ENCODE measurements at regions not wholly inside any gene's neighbourhood (a gene's known extent, or its start where the extent isn't known, plus 50 kb on each side); places are given as distances from the start of the nearest gene placed in this dataset.
A peak's percentile ranks its signal among the peaks of the same experiment; 100 is the strongest.

DNA sequence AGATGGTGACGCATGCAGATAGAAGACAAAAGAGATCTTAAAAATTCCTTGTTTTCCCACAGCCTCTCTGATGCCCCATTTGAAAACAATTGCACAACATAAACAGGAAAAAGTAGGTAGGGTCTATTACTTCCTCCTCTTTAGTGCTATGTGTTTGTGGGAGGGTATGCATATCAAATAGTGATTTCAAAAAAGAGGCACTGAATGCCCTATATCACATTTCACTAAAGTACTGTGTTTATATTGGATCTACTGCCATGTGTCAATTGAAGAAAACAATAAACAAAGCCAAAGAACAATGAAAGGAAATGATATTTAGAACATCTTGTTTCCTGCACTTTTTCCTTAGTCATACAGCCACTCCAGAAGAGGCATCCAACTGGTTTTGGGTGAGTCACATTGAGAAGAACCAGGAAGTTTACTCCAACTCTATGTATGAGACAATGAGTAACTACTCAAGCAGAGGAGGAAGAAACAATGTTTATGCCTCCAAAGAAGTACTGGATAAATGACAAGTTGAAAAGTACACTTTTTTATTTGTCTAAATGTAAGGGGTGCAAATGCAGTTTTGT is 583.6 kb downstream of the FBXO15 start:
- Mint-ChIP-seq H3K27ac (ENCODE audit: low read depth, unreplicated experiment) (peak overlapping the region; percentile 92), H3K9me3 (ENCODE audit: unreplicated experiment) (no peaks in the 10 kb centered on the region), H3K27me3 (ENCODE audit: insufficient read depth, unreplicated experiment) (no peaks in the 10 kb centered on the region), H3K36me3 (ENCODE audit: insufficient read depth, unreplicated experiment) (no peaks in the 10 kb centered on the region), H3K4me1 (ENCODE audit: insufficient read depth, unreplicated experiment) (peaks cover 20% of the 10 kb centered on the region), H3K4me3 (ENCODE audit: unreplicated experiment) (no peak overlapping the region)
- CTCF ChIA-PET, result interaction anchor here (0.6 to 1.0 kb wide), 2 partner anchors 24 to 35 kb away, joined by 3 read pairs; no protein-coding TSS in a partner anchor
- peak; percentile 88 for DNase-seq (ENCODE audit: unreplicated experiment)
- POLR2A ChIA-PET, result interaction anchor here (0.6 to 0.9 kb wide), 2 partner anchors 50 to 56 kb away, joined by 3 read pairs; no protein-coding TSS in a partner anchor
- TF ChIP-seq, protein P1, sequence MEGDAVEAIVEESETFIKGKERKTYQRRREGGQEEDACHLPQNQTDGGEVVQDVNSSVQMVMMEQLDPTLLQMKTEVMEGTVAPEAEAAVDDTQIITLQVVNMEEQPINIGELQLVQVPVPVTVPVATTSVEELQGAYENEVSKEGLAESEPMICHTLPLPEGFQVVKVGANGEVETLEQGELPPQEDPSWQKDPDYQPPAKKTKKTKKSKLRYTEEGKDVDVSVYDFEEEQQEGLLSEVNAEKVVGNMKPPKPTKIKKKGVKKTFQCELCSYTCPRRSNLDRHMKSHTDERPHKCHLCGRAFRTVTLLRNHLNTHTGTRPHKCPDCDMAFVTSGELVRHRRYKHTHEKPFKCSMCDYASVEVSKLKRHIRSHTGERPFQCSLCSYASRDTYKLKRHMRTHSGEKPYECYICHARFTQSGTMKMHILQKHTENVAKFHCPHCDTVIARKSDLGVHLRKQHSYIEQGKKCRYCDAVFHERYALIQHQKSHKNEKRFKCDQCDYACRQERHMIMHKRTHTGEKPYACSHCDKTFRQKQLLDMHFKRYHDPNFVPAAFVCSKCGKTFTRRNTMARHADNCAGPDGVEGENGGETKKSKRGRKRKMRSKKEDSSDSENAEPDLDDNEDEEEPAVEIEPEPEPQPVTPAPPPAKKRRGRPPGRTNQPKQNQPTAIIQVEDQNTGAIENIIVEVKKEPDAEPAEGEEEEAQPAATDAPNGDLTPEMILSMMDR (IDR thresholded peaks at IDR 0.05; ENCODE audit: unreplicated experiment), result no peak
- BruUV-seq (replicated peaks), result no TSS peak
- intact Hi-C loops (cut with micrococcal nuclease), result no loop called here

DNA sequence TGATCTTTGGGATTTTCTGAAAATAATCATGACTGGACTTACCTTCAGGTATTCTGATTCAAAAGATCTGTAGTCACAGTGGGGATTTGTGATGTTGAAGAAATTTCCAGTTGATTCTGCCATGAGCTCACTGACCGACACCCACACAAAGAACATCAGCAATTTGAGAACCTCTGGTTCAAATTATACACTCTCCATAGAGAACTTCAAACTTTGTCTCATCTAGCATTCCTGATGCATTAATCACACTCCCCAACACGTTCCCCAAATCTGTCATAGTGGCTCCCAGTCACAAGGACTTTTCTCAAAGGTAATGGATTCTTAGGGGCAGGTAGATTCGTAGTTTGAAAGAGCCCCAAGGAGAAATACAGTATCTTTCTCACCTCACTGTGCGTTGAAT is 584.3 kb downstream of the FBXO15 start:
- Mint-ChIP-seq H3K27ac (ENCODE audit: low read depth, unreplicated experiment) (peak overlapping the region; percentile 92), H3K36me3 (ENCODE audit: insufficient read depth, unreplicated experiment) (no peaks in the 10 kb centered on the region), H3K9me3 (ENCODE audit: unreplicated experiment) (no peaks in the 10 kb centered on the region), H3K4me3 (ENCODE audit: unreplicated experiment) (no peak overlapping the region), H3K27me3 (ENCODE audit: insufficient read depth, unreplicated experiment) (no peaks in the 10 kb centered on the region), H3K4me1 (ENCODE audit: insufficient read depth, unreplicated experiment) (peaks cover 20% of the 10 kb centered on the region)
- TF ChIP-seq, protein P1 (IDR thresholded peaks at IDR 0.05; ENCODE audit: unreplicated experiment), result no peak
- no TSS peak for BruUV-seq (replicated peaks)
- peak; percentile 61 for DNase-seq (ENCODE audit: unreplicated experiment)
- intact Hi-C loops (cut with micrococcal nuclease), result no loop called here
- ChIA-PET POLR2A (no interaction called here), CTCF (no interaction called here)

GRCh38 chr18:73556904-73557303 is 590.7 kb downstream of the FBXO15 start:
- DNase-seq (ENCODE audit: unreplicated experiment), result no peak
- H3K27ac Mint-ChIP-seq (ENCODE audit: low read depth, unreplicated experiment), result no peak overlapping the region
- TF ChIP-seq, protein P1 (IDR thresholded peaks at IDR 0.05; ENCODE audit: unreplicated experiment), result no peak
- no peaks in the 10 kb centered on the region for H3K36me3 Mint-ChIP-seq (ENCODE audit: insufficient read depth, unreplicated experiment)
- POLR2A ChIA-PET, result no interaction called here
- no peaks in the 10 kb centered on the region for H3K27me3 Mint-ChIP-seq (ENCODE audit: insufficient read depth, unreplicated experiment)
- no TSS peak for BruUV-seq (replicated peaks)
- intact Hi-C loops (cut with micrococcal nuclease), result no loop called here
- no peak overlapping the region for H3K4me3 Mint-ChIP-seq (ENCODE audit: unreplicated experiment)
- no peaks in the 10 kb centered on the region for H3K4me1 Mint-ChIP-seq (ENCODE audit: insufficient read depth, unreplicated experiment)
- no peaks in the 10 kb centered on the region for H3K9me3 Mint-ChIP-seq (ENCODE audit: unreplicated experiment)
- CTCF ChIA-PET, result no interaction called here

DNA sequence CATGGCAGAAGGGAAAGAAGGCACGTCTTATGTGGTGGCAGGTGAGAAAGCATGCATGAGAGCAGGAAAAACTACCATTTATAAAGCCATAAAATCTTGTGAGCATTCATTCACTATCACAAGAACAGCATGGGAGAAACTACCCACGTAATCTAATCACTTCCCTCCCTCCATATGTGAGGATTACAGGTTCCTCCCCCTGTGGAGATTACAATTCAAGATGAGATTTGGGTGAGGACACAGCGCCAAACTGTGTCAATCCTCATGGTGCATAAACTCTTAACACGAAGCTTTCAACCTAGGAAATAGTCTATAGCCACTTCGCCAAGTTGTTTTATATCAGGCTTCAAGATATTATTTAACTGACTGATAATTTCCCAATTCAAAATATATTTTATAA is 595.5 kb downstream of the FBXO15 start:
- POLR2A ChIA-PET, result no interaction called here

More for the DNA sequence above, 595.5 kb downstream of the FBXO15 start:
- CTCF ChIA-PET, result no interaction called here
- Mint-ChIP-seq H3K4me3 (ENCODE audit: unreplicated experiment) (no peak overlapping the region), H3K9me3 (ENCODE audit: unreplicated experiment) (no peaks in the 10 kb centered on the region), H3K27ac (ENCODE audit: low read depth, unreplicated experiment) (no peak overlapping the region), H3K36me3 (ENCODE audit: insufficient read depth, unreplicated experiment) (no peaks in the 10 kb centered on the region), H3K4me1 (ENCODE audit: insufficient read depth, unreplicated experiment) (no peaks in the 10 kb centered on the region), H3K27me3 (ENCODE audit: insufficient read depth, unreplicated experiment) (no peaks in the 10 kb centered on the region)
- intact Hi-C loops (cut with micrococcal nuclease), result no loop called here
- TF ChIP-seq, protein P1 (IDR thresholded peaks at IDR 0.05; ENCODE audit: unreplicated experiment), result no peak
- no peak for DNase-seq (ENCODE audit: unreplicated experiment)
- BruUV-seq (replicated peaks), result no TSS peak

Measured in MCF 10A (cell line).